Neural cell (in vitro differentiated cells): ENCODE measurements at regions not wholly inside any gene's neighbourhood (a gene's known extent, or its start where the extent isn't known, plus 50 kb on each side); places are given as distances from the start of the nearest gene placed in this dataset.
A peak's percentile ranks its signal among the peaks of the same experiment; 100 is the strongest.
"Not testable (repeated sequence)": the region's sequence is repeated elsewhere in the genome, so short reads cannot be mapped to it uniquely, and the experiment has no call there.

Source experiments
- H2AFZ ChIP-seq: fragments of 200-600, 300-800 bp; sonication (generic), shearing (Covaris generic); 2 replicates; pipeline ENCODE4 v1.6.0; 2014; ENCODE audit warnings: low read depth, mild to moderate bottlenecking, antibody characterized with exemption, low read length, moderate library complexity
- H3F3A ChIP-seq: fragments of 200-600 bp; shearing (Covaris generic); 2 replicates; pipeline ENCODE4 v1.6.1; 2016; ENCODE audit warnings: mild to moderate bottlenecking, moderate library complexity, mixed read lengths, antibody characterized with exemption, low read length; ENCODE audit not compliant: insufficient read depth, poor library complexity, severe bottlenecking
- H3K27ac ChIP-seq: fragments of 200-600, 300-800 bp; sonication (generic), shearing (Covaris generic); 2 replicates; pipeline ENCODE4 v1.5.1; 2014; ENCODE audit warnings: mild to moderate bottlenecking, low read length, moderate library complexity
- H3K27me3 ChIP-seq: fragments of 300-800, 200-600 bp; sonication (generic), shearing (Covaris generic); 2 replicates; pipeline ENCODE4 v1.6.0; 2014; ENCODE audit warnings: mild to moderate bottlenecking, low read depth, low read length, moderate library complexity; ENCODE audit not compliant: insufficient read depth
- H3K36me3 ChIP-seq: fragments of 300-800, 200-600 bp; sonication (generic), shearing (Covaris generic); 2 replicates; pipeline ENCODE4 v1.5.1; 2014; ENCODE audit warnings: mild to moderate bottlenecking, antibody characterized with exemption, low read length, moderate library complexity; ENCODE audit not compliant: insufficient read depth
- H3K4me2 ChIP-seq: fragments of 300-800, 200-600 bp; sonication (generic), shearing (Covaris generic); 2 replicates; pipeline ENCODE4 v1.6.0; 2014; ENCODE audit warnings: mild to moderate bottlenecking, low read length
- H3K4me3 ChIP-seq: fragments of 300-800, 200-600 bp; sonication (generic), shearing (Covaris generic); 2 replicates; pipeline ENCODE4 v1.5.1; 2014; ENCODE audit warnings: mild to moderate bottlenecking, low read length, moderate library complexity
- H3K79me2 ChIP-seq: fragments of 200-600 bp; shearing (Covaris generic); replicated peaks from 2 replicates; pipeline ENCODE4 v1.6.0; 2014; ENCODE audit warnings: mild to moderate bottlenecking, low read length, moderate library complexity; ENCODE audit not compliant: insufficient read depth
- H3K9ac ChIP-seq: fragments of 300-800, 200-600 bp; sonication (generic), shearing (Covaris generic); 2 replicates; pipeline ENCODE4 v1.6.1; 2016; ENCODE audit warnings: mild to moderate bottlenecking, low read length, mixed read lengths
- H3K9me2 ChIP-seq: fragments of 200-600 bp; shearing (Covaris generic); 2 replicates; pipeline ENCODE4 v1.6.1; 2016; ENCODE audit warnings: mild to moderate bottlenecking, low read length, mixed read lengths; ENCODE audit not compliant: insufficient read depth
- H3K9me3 ChIP-seq: fragments of 200-600, 300-800 bp; sonication (generic), shearing (Covaris generic); 2 replicates; pipeline ENCODE4 v1.6.1; 2016; ENCODE audit warnings: mild to moderate bottlenecking, mixed run types, low read length, moderate library complexity, mixed read lengths
- H4K20me1 ChIP-seq: fragments of 200-600 bp; shearing (Covaris generic); 2 replicates; pipeline ENCODE4 v1.6.1; 2016; ENCODE audit warnings: mild to moderate bottlenecking, mixed run types; ENCODE audit not compliant: insufficient read depth
- EZH2 ChIP-seq: fragments of 200-600, 300-800 bp; shearing (Covaris generic), sonication (generic); IDR thresholded peaks from 2 replicates; pipeline ENCODE4 v1.6.1; 2014; ENCODE audit warnings: antibody characterized with exemption, low read length, borderline replicate concordance, mild to moderate bottlenecking; ENCODE audit not compliant: insufficient read depth, poor library complexity, severe bottlenecking
- MXI1 ChIP-seq: fragments of 450-650 bp; conservative IDR thresholded peaks from 2 replicates; pipeline ENCODE4 v1.6.1; 2014; ENCODE audit warnings: antibody characterized with exemption, mild to moderate bottlenecking; ENCODE audit not compliant: poor library complexity, severe bottlenecking
- POLR2AphosphoS5 ChIP-seq: IDR thresholded peaks from 2 replicates; pipeline ENCODE4 v1.6.1; 2012

DNA sequence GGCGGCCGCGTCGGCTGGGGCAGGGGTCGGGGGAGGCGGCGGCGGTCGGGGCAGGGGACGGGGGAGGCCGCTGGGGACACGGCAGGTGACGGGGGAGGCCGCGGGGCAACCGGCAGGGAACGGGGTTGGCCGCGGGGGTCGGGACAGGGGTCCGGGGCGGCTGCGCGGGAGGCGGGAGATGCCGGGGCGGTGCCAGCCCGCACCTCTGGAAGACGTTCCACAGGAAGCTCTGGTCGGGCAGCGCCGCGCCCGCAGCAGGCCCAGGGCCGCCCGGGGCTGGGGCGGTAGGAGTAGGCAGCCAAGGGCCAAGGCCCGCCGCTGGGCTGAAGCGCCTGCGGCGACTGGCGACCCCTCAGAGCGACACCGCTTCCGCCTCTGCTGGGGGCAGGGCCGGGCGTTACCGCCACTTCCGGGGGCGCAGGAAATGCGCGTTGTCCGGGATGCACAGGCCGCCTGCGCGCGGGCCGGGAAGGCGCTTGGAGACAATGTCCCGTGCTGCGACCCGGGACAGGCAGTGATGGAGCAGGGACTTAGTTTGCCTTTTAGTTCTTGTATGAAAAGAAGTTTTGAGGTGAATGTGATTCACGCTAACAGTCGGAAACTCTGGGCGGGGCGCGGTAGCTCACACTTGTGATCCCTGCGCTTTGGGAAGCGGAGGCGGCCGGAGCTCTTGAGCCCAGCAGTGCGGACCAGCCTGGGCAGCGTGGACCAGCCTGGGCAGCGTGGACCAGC is 110.0 kb upstream of the LPCAT1 start:
- peak overlapping the region; percentile 65 for H3K9ac ChIP-seq
- no peaks in the 10 kb centered on the region for H3K79me2 ChIP-seq
- H3K9me3 ChIP-seq: no peaks in the 10 kb centered on the region
- peak overlapping the region; percentile 51 for H2AFZ ChIP-seq
- peak overlapping the region; percentile 70 for H3K4me3 ChIP-seq
- TF ChIP-seq EZH2 (no peak), POLR2AphosphoS5 (peak; percentile 73), MXI1 (peak; percentile 31)
- no peaks in the 10 kb centered on the region for H4K20me1 ChIP-seq
- no peak overlapping the region for H3K27ac ChIP-seq
- peak overlapping the region; percentile 48 for H3K4me2 ChIP-seq
- no peaks in the 10 kb centered on the region for H3K9me2 ChIP-seq
- H3K36me3 ChIP-seq: no peaks in the 10 kb centered on the region
- peaks cover 2% of the 10 kb centered on the region for H3K27me3 ChIP-seq
- H3F3A ChIP-seq: no peaks in the 10 kb centered on the region

DNA sequence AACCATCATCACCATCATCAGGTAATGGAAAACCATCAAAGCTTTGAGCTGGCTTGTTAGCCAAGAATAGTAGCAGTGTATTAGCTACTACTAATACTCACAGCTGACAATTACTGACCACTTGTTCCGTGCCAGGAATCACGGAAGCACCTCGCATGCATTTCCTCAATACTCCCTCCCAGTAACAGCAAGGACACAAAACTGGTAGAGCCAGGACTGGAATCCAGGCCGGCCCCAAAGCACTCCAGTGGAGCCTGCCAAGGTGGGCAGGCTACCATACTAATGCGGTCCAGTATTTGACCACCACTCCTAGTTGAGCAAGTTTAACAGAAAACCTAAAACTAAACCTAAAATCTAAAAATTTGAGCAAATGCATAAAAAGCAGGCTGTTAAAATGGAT is 107.2 kb upstream of the LPCAT1 start:
- H3K4me2 ChIP-seq, H3K9me3 ChIP-seq: not testable (repeated sequence)

DNA sequence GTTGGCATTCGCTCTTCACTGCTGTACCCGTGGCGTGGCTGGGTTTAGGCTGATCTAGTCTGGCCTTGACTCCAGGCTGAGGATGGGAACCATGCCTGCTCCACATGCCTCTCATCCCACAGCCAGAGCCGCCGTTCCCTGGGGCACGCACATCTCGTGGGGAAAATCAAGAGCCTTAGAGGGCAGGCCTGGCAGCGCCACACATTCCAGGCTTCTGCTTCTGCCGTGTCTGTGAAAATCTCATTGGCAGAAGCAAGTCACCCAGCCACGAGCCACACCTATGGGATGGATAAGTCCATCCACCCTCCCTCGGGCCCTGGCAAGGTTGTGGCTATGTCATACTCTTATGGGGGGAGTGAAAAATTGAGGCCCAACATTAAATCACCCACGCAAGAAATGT is 102.6 kb upstream of the LPCAT1 start:
- H3K27me3 ChIP-seq, H3K4me3 ChIP-seq, H3K9me2 ChIP-seq, H3K9ac ChIP-seq, H3K9me3 ChIP-seq, H3K36me3 ChIP-seq, H3K27ac ChIP-seq, H3K4me2 ChIP-seq, H3K79me2 ChIP-seq, H3F3A ChIP-seq, H2AFZ ChIP-seq, H4K20me1 ChIP-seq: not testable (repeated sequence)

More for the DNA sequence above, 107.2 kb upstream of the LPCAT1 start:
- H4K20me1 ChIP-seq, H3K4me3 ChIP-seq, H3K9me2 ChIP-seq, H3K27ac ChIP-seq, H3K27me3 ChIP-seq, H3K9ac ChIP-seq, H3K36me3 ChIP-seq, H2AFZ ChIP-seq, H3F3A ChIP-seq, H3K79me2 ChIP-seq: not testable (repeated sequence)

DNA sequence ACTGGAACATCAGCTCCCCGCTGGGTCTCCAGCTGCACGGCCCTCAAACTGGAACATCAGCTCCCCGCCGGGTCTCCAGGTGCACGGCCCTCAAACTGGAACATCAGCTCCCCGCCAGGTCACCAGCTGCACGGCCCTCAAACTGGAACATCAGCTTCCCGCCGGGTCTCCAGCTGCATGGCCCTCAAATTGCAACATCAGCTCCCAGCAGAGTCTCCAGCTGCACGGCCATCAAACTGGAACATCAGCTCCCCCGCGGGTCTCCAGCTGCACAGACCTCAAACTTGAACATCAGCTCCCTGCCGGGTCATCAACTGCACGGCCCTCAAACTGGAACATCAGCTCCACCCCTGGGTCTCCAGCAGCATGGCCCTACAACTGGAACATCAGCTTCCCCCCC is 95.8 kb upstream of the LPCAT1 start:
- H3K27ac ChIP-seq, H3K27me3 ChIP-seq, H3K79me2 ChIP-seq, H3K9me3 ChIP-seq, H4K20me1 ChIP-seq, H3K4me2 ChIP-seq, H2AFZ ChIP-seq, H3K36me3 ChIP-seq, H3F3A ChIP-seq, H3K9me2 ChIP-seq, H3K4me3 ChIP-seq, H3K9ac ChIP-seq: not testable (repeated sequence)

DNA sequence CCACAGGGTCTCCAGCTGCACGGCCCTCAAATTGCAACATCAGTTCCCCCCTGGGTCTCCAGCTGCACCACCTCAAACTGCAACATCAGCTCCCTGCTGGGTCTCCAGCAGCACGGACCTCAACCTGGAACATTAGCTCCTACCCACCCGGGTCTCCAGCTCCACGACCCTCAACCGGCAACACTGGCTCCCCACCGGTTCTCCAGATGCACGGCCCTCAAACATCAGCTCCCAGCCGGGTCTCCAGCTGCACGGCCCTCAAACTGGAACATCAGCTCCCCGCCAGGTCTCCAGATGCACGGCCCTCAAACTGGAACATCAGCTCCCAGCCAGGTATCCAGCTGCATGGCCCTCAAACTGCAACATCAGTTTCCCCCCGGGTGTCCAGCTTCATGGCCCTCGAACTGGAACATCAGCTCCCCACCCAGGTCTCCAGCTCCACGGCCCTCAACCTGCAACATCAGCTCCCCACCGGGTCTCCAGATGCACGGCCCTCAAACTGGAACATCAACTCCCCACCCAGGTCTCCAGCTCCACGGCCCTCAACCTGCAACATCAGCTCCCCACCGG is 94.6 kb upstream of the LPCAT1 start:
- not testable (repeated sequence) for H3K4me3 ChIP-seq, H4K20me1 ChIP-seq, H3K4me2 ChIP-seq, H3K9me2 ChIP-seq, H3K9ac ChIP-seq, H3K9me3 ChIP-seq, H3F3A ChIP-seq, H2AFZ ChIP-seq, H3K27me3 ChIP-seq, H3K79me2 ChIP-seq, H3K27ac ChIP-seq, H3K36me3 ChIP-seq

DNA sequence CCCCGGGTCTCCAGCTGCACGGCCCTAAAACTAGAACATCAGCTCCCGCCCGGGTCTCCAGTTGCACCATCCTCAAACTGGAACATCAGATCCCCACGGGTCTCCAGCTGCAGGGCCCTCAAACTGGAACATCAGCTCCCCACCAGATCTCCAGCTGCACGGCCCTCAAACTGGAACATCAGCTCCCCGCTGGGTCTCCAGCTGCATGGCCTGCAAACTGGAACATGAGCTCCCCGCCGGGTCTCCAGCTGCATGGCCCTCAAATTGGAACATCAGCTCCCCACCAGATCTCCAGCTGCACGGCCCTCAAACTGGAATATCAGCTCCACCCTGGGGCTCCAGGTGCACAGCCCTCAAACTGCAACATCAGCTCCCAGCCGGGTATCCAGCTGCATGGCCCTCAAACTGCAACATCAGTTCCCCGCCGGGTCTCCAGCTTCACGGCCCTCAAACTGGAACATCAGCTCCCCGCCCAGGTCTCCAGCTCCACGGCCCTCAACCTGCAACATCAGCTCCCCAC is 93.5 kb upstream of the LPCAT1 start:
- H4K20me1 ChIP-seq, H3K9ac ChIP-seq, H3K9me2 ChIP-seq, H2AFZ ChIP-seq, H3K36me3 ChIP-seq, H3K9me3 ChIP-seq, H3K4me3 ChIP-seq, H3K27me3 ChIP-seq, H3K27ac ChIP-seq, H3F3A ChIP-seq, H3K4me2 ChIP-seq, H3K79me2 ChIP-seq: not testable (repeated sequence)

DNA sequence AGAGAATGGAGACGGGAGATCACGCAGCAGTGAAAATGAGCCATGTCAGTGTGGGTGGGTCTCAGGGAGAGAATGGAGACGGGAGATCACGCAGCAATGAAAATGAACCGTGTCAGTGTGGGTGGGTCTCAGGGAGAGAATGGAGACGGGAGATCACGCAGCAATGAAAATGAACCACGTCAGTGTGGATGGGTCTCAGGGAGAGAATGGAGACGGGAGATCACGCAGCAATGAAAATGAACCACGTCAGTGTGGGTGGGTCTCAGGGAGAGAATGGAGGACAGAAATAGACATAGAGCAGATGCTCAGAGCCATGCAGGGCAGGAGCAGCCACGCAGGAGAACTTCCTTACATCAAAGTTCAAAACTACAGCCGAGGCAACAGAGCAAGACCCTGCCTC is 89.8 kb upstream of the LPCAT1 start:
- H3K27ac ChIP-seq, H2AFZ ChIP-seq, H3K36me3 ChIP-seq, H3K4me3 ChIP-seq, H4K20me1 ChIP-seq, H3K4me2 ChIP-seq, H3F3A ChIP-seq, H3K9me3 ChIP-seq, H3K79me2 ChIP-seq, H3K9ac ChIP-seq, H3K27me3 ChIP-seq, H3K9me2 ChIP-seq: not testable (repeated sequence)
